ENCODE measurements at regions not wholly inside any gene's neighbourhood (a gene's known extent, or its start where the extent isn't known, plus 50 kb on each side); places are given as distances from the start of the nearest gene placed in this dataset.

GRCh38 chr3:66592016-66592761, 91.4 kb upstream of the LRIG1 start:
- in situ Hi-C loops (cut with MboI; ENCODE audit: low pct_unique_long_range_greater_than_20kb, low sequenced_read_pairs, unreplicated experiment) = no loop called here
- TF ChIP-seq CTCF (IDR thresholded peaks at IDR 0.05; ENCODE audit: extremely low read depth, insufficient read depth, missing control alignments) = no peak

DNA sequence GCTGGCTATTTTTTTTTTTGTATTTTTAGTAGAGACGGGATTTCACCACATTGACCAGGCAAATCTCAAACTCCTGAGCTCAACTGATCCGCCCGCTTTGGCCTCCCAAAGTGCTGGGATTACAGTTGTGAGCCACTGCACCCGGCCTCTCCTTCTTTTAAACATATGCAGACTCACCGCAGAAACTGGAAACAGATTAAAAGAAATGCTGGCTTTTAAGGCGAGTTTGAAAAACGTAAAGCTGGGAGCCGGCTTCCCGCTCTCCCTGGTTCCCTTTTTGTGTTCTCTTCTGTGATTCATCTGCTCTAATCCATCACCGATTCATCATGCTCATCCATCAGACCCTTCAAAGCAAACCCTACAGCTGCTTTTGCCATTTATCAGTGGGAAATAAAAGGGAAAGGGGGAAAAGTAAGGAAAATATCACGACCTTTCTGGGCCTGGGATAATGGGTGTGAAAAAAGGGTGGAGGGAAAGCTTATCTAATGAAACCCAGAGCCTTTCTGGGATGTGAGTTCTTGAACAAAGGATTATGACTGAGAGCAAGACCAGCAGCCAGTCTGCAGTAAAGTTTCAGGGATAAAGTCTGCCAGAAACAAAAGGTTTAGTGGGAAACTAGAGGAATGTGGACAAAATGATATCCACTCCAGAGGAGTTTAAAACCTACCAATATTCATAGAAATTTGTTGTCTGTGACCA, 92.3 kb upstream of the LRIG1 start:
- in situ Hi-C loops (cut with MboI; ENCODE audit: low pct_unique_long_range_greater_than_20kb, low sequenced_read_pairs, unreplicated experiment) = no loop called here
- no peak for TF ChIP-seq CTCF (IDR thresholded peaks at IDR 0.05; ENCODE audit: extremely low read depth, insufficient read depth, missing control alignments)
- DNase-seq (ENCODE audit: low spot score) = no peak

More at GRCh38 chr3:66592016-66592761, 91.4 kb upstream of the LRIG1 start:
- no peak for DNase-seq (ENCODE audit: low spot score)

DNA sequence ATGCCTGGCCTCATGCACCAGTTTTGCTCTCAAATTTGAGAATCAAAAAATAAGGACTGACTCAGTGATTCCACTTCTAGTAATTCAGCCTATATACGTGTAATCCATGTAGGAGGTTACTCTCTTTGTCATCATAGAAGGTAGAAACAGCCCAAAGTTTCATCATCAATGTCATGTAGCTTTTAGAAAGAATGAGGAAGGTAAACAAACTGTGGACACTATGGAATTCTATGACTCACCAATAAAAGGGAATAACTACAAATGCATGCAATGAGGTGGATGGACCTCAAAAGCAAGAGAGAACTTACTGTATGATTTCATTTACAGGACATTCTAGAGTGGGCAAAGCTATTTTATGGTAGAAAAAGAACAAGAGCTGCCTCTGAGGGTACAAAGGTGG, 93.2 kb upstream of the LRIG1 start:
- TF ChIP-seq CTCF (IDR thresholded peaks at IDR 0.05; ENCODE audit: extremely low read depth, insufficient read depth, missing control alignments) = no peak
- in situ Hi-C loops (cut with MboI; ENCODE audit: low pct_unique_long_range_greater_than_20kb, low sequenced_read_pairs, unreplicated experiment) = no loop called here
- DNase-seq (ENCODE audit: low spot score) = no peak

DNA sequence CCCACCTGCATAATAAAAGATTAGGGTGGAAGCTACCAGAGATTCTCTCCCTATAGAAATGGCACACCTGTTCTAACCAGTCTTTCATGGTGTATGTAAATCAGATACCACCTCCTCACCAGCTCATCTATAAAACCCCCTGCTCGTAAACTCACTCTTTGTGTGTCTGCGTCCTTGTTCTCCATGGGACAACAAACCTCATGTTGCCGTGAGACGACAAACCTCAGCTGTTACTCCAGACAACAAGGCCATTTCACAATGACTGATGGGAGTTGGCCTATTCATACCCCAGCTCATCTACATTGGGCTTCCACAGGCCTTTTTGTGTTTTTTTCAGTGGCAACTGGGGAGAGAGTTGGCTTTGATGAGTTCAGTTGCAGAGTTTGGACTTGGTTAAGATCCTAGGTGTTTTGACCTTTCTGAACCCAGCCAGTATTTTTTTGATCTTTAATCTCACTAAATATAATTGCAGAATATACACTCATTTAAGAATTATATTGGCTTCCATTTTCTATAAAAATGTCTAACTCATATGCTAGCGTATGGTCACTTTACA, 96.6 kb upstream of the LRIG1 start:
- in situ Hi-C loops (cut with MboI; ENCODE audit: low pct_unique_long_range_greater_than_20kb, low sequenced_read_pairs, unreplicated experiment) = no loop called here
- no peak for TF ChIP-seq CTCF (IDR thresholded peaks at IDR 0.05; ENCODE audit: extremely low read depth, insufficient read depth, missing control alignments)
- DNase-seq (ENCODE audit: low spot score) = no peak

DNA sequence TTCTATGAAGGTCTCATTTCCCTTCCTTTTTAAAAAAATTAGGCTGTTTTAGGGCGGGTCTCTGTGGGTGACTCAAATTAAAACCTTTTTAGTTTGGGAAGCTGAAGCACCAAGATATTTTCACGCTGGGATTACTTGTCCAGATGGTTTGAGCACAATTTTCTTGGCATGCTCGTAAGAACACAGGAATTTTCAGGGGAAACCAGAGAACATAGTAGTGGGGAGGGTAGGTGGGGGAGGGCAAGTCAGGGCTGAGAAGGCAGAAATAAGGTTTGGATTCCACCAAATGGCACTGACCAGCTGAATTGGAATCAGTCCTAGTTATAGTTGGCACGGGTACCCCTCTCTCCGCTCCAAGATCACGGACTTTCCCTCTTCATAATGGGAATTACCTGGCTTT, 97.3 kb upstream of the LRIG1 start:
- in situ Hi-C loops (cut with MboI; ENCODE audit: low pct_unique_long_range_greater_than_20kb, low sequenced_read_pairs, unreplicated experiment) = no loop called here
- no peak for DNase-seq (ENCODE audit: low spot score)
- no peak for TF ChIP-seq CTCF (IDR thresholded peaks at IDR 0.05; ENCODE audit: extremely low read depth, insufficient read depth, missing control alignments)

DNA sequence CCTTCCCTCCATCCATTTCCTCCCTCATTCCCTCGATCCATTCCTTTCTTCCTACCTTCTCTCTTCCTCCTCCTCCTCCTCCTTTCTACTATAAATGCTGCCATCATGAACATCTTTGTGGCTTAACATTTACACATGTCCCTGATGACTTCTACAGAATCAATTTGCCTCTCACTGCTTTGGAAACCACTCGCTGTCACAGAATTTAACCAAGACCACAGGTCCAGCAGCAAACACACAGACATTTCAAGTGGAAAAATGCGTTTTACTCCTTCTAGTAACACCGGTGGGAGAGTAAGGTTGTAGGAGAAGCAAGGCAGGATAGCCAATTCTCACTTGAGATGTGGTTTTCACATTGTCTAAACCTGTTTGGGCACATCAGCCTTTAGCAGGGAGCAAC, 101.4 kb upstream of the LRIG1 start:
- TF ChIP-seq CTCF (IDR thresholded peaks at IDR 0.05; ENCODE audit: extremely low read depth, insufficient read depth, missing control alignments) = no peak
- DNase-seq (ENCODE audit: low spot score) = no peak
- in situ Hi-C loops (cut with MboI; ENCODE audit: low pct_unique_long_range_greater_than_20kb, low sequenced_read_pairs, unreplicated experiment) = no loop called here

Data from GM13977 (cell line).